ENCODE measurements at regions not wholly inside any gene's neighbourhood (a gene's known extent, or its start where the extent isn't known, plus 50 kb on each side); places are given as distances from the start of the nearest gene placed in this dataset.

GRCh38 chr17:79219208-79219935, 144.7 kb downstream of the ENGASE start:
- no peak for TF ChIP-seq ZNF274 (IDR thresholded peaks at IDR 0.05; ENCODE audit: low read depth, low read length)
- no peak for TF ChIP-seq CTCF (IDR thresholded peaks at IDR 0.05 in 2 of 3, conservative IDR thresholded peaks at IDR 0.05 in 1 of 3; ENCODE audit: borderline replicate concordance in 1 of 3, insufficient read depth in 1 of 3, low read depth in 2 of 3, low read length in 2 of 3)
- TF ChIP-seq POLR2A (IDR thresholded peaks at IDR 0.05; ENCODE audit: borderline replicate concordance, extremely low read depth, insufficient read depth, insufficient read length) = no peak
